Gastroesophageal sphincter (tissue), 3 donors: ENCODE measurements at regions not wholly inside any gene's neighbourhood (a gene's known extent, or its start where the extent isn't known, plus 50 kb on each side); places are given as distances from the start of the nearest gene placed in this dataset.

Experiments
- CTCF ChIP-seq, 4 experiments: fragments of 200-600 bp in 2 of 4; fragments of 450-650 bp in 2 of 4; sonication (generic) in 1 of 4; IDR thresholded peaks; one replicate each; pipeline ENCODE4 v1.5.1; 2017 to 2019; ENCODE audit warnings: antibody characterized with exemption in 4 of 4, mild to moderate bottlenecking in 2 of 4, moderate library complexity in 2 of 4
- POLR2A ChIP-seq, 2 donors: fragments of 450-650 bp; IDR thresholded peaks; one replicate each; pipeline ENCODE4 v1.6.1; 2017; ENCODE audit warnings: antibody characterized with exemption in 2 of 2, mild to moderate bottlenecking in 2 of 2, moderate library complexity in 1 of 2
- POLR2AphosphoS5 ChIP-seq: sonication (generic); formaldehyde crosslinking; IDR thresholded peaks from one replicate; pipeline ENCODE4 v1.6.1; 2017; ENCODE audit warnings: antibody characterized with exemption

DNA sequence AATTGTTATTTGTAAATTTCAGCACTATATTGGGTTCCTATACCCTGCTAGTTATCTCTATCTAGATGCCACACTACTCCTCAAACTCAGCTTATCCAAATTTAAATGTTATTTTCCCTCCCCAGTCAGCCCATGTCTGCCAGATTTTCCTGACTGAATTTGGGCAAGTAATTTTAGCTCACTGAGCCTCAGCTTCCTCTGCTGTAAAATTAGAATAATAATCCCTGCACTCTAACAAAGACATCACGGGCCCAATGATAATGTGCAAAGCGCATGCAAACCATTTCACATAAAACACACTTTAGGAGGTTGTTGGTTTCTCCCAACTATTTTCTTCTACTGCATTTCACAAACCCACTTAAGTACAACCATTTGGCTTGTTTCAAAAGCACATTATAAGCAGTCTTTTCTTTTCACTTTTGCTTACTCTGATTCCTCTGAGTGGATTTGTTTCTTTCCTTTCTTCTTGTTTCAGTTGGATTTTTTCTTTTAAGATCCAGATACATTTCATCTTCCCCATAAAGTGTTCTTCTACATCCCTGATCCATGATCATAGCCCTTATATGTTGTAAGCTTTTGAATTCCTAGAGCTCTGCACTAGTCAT, 152.8 kb upstream of the DPT start:
- TF ChIP-seq CTCF (IDR thresholded peaks at IDR 0.05) = no peak
- no peak for TF ChIP-seq POLR2AphosphoS5
- TF ChIP-seq POLR2A (IDR thresholded peaks at IDR 0.05) = no peak
